Adrenal gland (tissue), 5 donors: ENCODE measurements at regions not wholly inside any gene's neighbourhood (a gene's known extent, or its start where the extent isn't known, plus 50 kb on each side); places are given as distances from the start of the nearest gene placed in this dataset.

Experiments used
- CTCF ChIP-seq, 6 experiments: fragments of 450-650 bp in 4 of 6; fragments of 200-600 bp in 2 of 6; sonication (generic) in 1 of 6; IDR thresholded peaks; 1 replicate in 5 of 6; 2 replicates in 1 of 6; pipeline versions ENCODE4 v1.5.1 to v1.8.0; 2016 to 2021; ENCODE audit warnings: antibody characterized with exemption in 6 of 6, mild to moderate bottlenecking in 2 of 6, moderate library complexity in 1 of 6
- POLR2A ChIP-seq, 2 donors: fragments of 450-650 bp; IDR thresholded peaks; one replicate each; pipeline ENCODE4 v1.6.1; 2017; ENCODE audit warnings: antibody characterized with exemption in 2 of 2, mild to moderate bottlenecking in 2 of 2, moderate library complexity in 1 of 2
- donor health status: DM: no; HTN: no; CAD: no.

- TF ChIP-seq POLR2A (IDR thresholded peaks at IDR 0.05) (no peak), CTCF (IDR thresholded peaks at IDR 0.05) (no peak)
Measured at GRCh38 chr2:34121076-34121475, 522.0 kb upstream of the FAM98A start.
